ENCODE measurements at regions not wholly inside any gene's neighbourhood (a gene's known extent, or its start where the extent isn't known, plus 50 kb on each side); places are given as distances from the start of the nearest gene placed in this dataset.
A peak's percentile ranks its signal among the peaks of the same experiment; 100 is the strongest.

GRCh38 chr20:10781526-10781925 lies 107.7 kb upstream of the JAG1 start:
- DNase-seq (ENCODE audit: low read depth): no peak
- no peak for TF ChIP-seq CTCF (IDR thresholded peaks at IDR 0.05; ENCODE audit: insufficient read depth, low read depth, low read length, missing control alignments)

GRCh38 chr20:10783707-10784553 lies 110.1 kb upstream of the JAG1 start:
- no peak overlapping the region for H3K4me3 ChIP-seq (ENCODE audit: low read length)
- TF ChIP-seq CTCF (IDR thresholded peaks at IDR 0.05; ENCODE audit: insufficient read depth, low read depth, low read length, missing control alignments): no peak

More at GRCh38 chr20:10781526-10781925, 107.7 kb upstream of the JAG1 start:
- H3K4me3 ChIP-seq (ENCODE audit: low read length): no peak overlapping the region

GRCh38 chr20:10784554-10785183 lies 110.9 kb upstream of the JAG1 start:
- no peak overlapping the region for H3K4me3 ChIP-seq (ENCODE audit: low read length)
- no peak for DNase-seq (ENCODE audit: low read depth)
- no peak for TF ChIP-seq CTCF (IDR thresholded peaks at IDR 0.05; ENCODE audit: insufficient read depth, low read depth, low read length, missing control alignments)

More at GRCh38 chr20:10783707-10784553, 110.1 kb upstream of the JAG1 start:
- peak; percentile 45 for DNase-seq (ENCODE audit: low read depth)

- no peak for DNase-seq (ENCODE audit: low read depth)
- H3K4me3 ChIP-seq (ENCODE audit: low read length): no peak overlapping the region
- TF ChIP-seq CTCF (IDR thresholded peaks at IDR 0.05; ENCODE audit: insufficient read depth, low read depth, low read length, missing control alignments): no peak
These were observed 112.9 kb upstream of the JAG1 start for GRCh38 chr20:10786678-10787077.

- no peak for DNase-seq (ENCODE audit: low read depth)
- TF ChIP-seq CTCF (IDR thresholded peaks at IDR 0.05; ENCODE audit: insufficient read depth, low read depth, low read length, missing control alignments): no peak
These were observed 114.3 kb upstream of the JAG1 start for GRCh38 chr20:10788055-10788454.

GRCh38 chr20:10788877-10789276 lies 115.1 kb upstream of the JAG1 start:
- DNase-seq (ENCODE audit: low read depth): no peak

More at GRCh38 chr20:10788055-10788454, 114.3 kb upstream of the JAG1 start:
- no peak overlapping the region for H3K4me3 ChIP-seq (ENCODE audit: low read length)

More at GRCh38 chr20:10788877-10789276, 115.1 kb upstream of the JAG1 start:
- H3K4me3 ChIP-seq (ENCODE audit: low read length): no peak overlapping the region
- no peak for TF ChIP-seq CTCF (IDR thresholded peaks at IDR 0.05; ENCODE audit: insufficient read depth, low read depth, low read length, missing control alignments)

All from epithelial cell of esophagus (primary cell).